ENCODE measurements at regions not wholly inside any gene's neighbourhood (a gene's known extent, or its start where the extent isn't known, plus 50 kb on each side); places are given as distances from the start of the nearest gene placed in this dataset.
"Not testable (repeated sequence)": the region's sequence is repeated elsewhere in the genome, so short reads cannot be mapped to it uniquely, and the experiment has no call there.

DNA sequence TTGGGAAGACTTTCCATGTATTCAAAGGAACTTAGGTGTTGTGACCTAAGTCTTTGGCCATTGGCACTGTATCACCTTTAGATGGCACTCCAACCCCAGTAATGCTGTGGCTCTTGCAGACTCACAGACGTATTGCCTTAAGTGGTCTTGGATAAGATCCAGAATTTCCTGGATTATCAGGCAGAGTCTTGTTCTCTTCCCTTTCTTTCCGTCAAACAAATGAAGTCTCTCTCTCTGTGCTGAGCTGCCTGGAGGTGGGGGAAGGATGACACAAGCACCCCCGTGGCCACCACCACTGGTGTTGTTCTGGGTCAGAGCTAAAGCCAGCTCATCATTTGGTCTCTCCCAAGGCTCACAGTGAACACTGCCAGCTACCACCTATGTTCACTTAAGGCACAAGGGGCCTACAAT lies 789.9 kb upstream of the KIF2B start:
- no peak for DNase-seq
- intact Hi-C loops (cut with DNase I) = no loop called here
- ATAC-seq (ENCODE audit: poor library complexity) = no peak

DNA sequence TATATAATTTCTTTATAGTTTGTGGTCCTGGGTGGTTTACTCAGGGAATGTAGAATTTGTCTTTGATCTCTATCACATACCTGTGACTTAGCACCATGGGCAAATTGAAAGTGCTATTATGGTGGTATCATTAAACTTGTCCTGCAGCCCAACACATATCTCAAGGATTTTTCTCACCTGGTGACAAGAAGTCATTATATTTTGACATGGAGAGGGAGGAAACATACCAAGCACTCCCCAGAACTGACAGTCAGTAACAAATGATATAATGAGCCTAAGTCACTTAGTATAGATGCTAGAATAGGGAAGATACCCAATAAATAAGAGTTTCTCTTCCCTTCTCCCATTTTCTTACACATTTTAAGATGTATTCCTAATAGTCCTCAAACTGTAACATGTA lies 805.5 kb upstream of the KIF2B start:
- no peak for ATAC-seq (ENCODE audit: poor library complexity)

DNA sequence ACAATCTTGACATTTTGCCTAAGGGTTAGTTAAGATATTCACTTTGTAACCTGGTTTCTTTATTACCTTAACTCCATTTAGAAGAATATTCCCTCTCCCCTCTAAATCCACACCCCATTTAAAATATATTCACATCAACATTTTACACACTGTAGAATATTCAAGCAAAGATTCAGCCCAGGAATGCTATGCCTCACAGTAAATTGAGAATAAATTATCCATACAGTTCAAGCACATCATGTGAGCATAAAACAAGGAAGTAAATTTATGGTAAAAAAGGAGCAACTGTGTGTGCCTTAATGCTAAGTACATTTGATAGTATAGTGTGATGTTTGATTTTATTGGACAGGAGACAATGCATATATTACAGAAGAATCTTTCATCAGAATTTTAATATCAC lies 806.6 kb upstream of the KIF2B start:
- intact Hi-C loops (cut with DNase I) = no loop called here
- DNase-seq (no peak), ATAC-seq (ENCODE audit: poor library complexity) (no peak)

More for the DNA sequence above, 805.5 kb upstream of the KIF2B start:
- DNase-seq = no peak
- intact Hi-C loops (cut with DNase I) = no loop called here

DNA sequence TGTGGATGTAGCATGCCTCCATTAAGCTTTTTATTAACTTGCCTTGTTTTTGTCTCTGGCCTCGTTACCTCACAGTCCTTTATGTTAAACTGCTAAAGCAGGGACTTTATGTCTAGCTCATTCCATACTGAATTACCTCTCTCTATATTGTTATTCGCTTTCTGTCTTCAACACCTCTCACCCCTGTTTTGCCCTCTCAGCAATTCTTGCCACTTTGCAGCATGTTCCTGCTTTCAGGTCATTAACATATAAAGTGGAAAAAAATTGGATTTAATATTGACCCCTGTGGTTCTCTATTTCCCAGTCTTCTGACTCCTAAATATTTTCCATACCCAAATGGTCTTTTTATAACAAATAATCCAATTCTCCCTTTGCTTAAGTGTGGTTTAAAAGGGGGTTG lies 810.4 kb upstream of the KIF2B start:
- no peak for DNase-seq
- ATAC-seq (ENCODE audit: poor library complexity) = no peak
- intact Hi-C loops (cut with DNase I) = no loop called here

DNA sequence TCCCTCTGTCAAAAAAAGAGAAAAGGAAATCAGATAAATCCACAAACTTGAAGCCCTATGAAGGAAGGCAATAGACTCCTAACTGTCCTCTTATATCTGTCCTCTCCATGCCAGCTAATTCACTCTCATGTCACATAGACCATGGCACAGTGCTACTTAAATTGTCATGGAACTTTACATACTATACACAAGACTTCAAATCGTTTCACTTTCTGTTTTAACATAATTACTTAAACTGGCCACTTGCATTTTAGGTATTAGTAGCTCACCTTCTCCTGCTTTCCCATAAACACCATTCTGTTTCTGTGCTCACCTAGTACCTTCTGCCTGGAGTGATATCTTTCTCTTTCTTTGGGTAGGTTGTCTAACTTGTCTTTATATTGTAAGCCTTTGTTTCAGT lies 816.7 kb upstream of the KIF2B start:
- DNase-seq (no peak), ATAC-seq (ENCODE audit: poor library complexity) (no peak)
- intact Hi-C loops (cut with DNase I) = no loop called here

DNA sequence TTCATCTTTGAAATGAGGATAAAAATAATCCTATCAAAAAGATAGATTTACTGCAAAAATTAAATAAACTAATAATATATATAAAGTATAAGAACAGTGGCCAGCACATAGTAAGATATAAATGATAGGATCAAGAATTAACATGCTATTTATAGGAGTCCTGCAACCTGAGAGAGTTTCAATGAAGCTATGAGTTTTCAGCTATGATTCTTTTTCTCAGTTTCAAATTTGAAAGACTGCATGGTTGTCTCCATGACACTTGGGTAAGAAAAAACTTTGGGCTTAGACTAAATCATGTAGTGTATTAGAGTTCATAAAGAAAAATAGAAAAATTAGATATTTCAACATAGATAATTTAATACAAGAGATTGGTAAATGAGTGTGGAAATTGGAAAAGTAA lies 817.8 kb upstream of the KIF2B start:
- ATAC-seq (ENCODE audit: poor library complexity) (no peak), DNase-seq (no peak)
- intact Hi-C loops (cut with DNase I) = no loop called here

DNA sequence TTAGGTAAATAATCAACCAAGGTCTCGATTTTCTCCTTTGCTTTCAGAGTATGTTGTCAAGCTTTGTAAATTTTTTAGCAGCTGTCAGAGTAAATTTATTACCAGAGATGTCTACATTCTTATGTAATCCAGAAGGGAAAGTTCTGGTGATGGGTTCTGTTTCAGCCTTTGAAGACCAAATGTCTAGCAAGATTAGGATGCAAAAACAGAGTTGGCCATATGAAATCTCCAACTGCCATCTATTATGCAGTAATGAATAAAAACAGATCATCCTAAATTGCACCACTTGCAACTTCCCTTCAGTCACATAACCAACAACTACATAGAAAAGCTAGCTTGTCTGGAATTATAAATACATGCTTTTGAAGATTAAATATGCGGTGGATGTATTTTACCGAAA lies 826.8 kb upstream of the KIF2B start:
- DNase-seq (no peak), ATAC-seq (ENCODE audit: poor library complexity) (no peak)
- intact Hi-C loops (cut with DNase I) = no loop called here

DNA sequence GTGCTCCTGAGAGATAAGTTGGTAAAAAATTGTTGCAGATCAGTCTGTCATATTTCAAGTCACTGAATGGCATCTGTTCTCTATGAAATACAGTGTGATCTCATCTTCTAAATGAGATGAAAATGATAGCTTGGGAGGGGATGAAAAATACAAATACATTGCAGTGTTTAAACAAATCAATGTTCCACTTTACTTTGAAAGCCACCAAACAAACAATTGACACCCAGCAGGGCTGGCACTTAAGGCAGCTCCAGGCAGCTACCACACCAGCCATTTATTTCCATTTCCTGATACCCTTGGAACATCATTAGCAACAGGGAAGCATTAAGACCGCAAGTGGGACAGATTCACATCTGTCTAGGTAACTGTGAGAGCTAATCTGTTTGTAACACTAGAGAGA lies 827.6 kb upstream of the KIF2B start:
- intact Hi-C loops (cut with DNase I) = no loop called here
- DNase-seq (no peak), ATAC-seq (ENCODE audit: poor library complexity) (no peak)

DNA sequence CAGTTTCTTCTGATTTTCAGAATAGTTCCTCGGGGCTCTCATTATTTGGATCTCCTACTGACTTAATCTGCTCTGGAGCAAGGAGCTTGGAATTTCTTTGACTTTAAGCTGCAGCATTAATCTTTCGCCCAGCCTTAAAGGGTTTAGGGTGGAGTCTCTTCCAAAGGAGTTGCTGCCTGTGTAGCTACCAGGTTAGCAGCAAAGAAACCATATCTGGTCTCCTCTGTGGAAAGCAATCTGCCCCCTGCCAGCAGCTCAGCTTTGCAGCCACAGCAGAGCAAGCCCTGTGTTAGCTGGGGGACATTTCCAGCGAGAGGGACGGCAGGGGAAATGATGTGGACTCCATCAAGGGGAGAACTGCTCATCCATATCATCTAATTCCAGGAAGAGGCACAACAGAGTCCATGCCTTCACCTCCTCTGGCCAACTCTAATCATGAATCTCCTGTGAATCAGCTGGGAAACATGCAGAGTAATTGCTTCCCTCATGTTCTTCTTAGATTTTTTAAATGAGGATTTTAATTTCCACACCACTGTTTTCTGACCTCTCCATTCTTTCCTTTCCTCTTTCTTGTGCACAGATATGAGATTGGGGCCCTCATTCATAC lies 827.6 kb upstream of the CA10 start:
- intact Hi-C loops (cut with DNase I) = no loop called here
- ATAC-seq (ENCODE audit: poor library complexity) (no peak), DNase-seq (no peak)

DNA sequence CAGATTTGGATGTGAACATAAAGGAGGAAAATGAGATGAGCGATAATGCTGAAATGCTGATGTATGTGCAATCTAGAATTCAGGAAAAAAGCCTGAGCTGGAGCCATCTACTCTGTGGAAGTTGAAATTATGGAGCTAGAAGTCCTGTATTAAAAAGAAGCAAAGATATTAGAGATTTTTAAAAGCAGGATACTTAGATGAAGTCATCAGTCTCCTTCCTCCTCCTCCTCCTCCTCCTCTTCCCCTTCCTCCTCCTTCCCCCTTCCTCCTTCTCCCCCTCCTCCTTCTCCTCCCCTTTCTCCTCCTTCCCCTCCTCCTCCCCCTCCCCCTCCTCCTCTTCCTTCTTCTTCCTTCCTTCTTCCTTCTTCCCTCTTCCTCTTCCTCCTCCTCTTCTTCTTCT lies 823.8 kb upstream of the CA10 start:
- ATAC-seq (ENCODE audit: poor library complexity) (no peak), DNase-seq (no peak)
- intact Hi-C loops (cut with DNase I) = no loop called here

DNA sequence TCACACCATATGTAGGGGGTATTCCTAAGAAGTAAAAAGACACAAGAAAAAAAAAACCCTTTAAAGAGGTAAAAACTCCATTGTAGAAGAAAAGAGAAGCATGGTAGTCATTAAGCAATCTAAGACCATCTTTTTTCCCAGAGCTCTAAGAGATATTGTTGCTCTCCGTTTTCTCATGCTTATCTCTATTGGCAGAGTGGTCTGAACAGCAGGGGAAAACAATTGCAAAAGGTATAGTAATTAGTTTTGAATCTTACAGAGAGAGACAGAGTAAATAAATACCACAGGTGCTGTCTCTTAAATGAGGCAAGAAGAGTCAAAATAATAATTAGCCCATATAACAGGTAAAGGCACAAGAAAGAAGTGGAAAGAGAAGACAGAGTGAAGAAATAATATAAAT lies 821.4 kb upstream of the CA10 start:
- DNase-seq = no peak
- no peak for ATAC-seq (ENCODE audit: poor library complexity)
- intact Hi-C loops (cut with DNase I) = no loop called here

DNA sequence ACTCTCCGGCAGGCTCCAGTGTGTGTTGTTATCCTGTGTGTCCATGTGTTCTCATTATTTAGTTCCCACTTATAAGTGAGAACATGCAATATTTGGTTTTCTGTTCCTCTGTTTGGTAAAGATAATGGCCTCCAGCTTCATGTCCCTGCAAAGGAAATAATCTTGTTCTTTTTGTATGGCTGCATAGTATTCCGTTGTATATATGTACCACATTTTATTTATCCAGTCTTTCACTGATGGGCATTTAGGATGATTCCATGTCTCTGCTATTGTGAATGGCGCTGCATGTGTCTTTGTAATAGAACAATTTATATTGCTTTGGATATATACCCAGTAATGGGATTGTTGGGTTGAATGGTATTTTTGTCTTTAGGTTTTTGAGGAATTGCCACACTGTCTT lies 807.3 kb upstream of the CA10 start:
- DNase-seq (no peak), ATAC-seq (ENCODE audit: poor library complexity) (no peak)
- intact Hi-C loops (cut with DNase I) = no loop called here

DNA sequence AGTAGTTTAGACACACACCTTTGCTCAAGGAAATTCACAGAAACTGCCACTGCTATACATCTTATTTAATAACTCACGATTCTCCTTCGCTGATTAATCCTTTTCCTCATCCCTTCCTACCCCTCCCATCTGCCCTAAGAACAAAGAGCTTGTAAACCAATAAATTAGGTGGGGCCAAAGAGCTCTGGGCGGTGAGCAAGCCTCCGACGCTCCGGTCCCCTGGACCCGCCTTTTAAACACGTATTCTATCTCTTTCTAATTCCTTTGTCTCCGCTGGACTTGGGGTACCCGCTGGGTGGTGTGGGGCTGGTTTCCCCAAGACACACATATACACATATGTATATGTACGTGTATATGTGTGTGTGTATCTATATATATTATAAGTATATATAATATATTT lies 803.2 kb upstream of the CA10 start:
- intact Hi-C loops (cut with DNase I); ATAC-seq (ENCODE audit: poor library complexity); DNase-seq: not testable (repeated sequence)

DNA sequence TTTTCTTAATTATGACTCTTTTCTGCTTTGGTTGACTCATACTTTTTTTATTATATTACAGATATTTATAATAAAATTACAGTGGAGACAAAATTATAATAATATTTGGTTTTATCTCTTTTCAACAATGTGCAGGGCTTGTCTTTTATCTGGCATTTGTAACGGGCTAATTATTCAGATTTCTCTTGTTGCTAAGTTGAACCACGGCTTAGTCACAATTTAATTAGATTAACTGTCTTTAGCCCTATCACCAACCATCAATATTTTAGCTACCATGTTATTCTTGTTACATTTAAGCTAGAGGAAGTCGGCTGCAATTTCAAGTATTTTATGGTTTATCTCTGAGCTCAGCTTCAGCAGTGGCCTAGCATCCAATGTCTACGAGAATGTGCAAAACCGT lies 798.9 kb upstream of the CA10 start:
- ATAC-seq (ENCODE audit: poor library complexity) (no peak), DNase-seq (no peak)
- intact Hi-C loops (cut with DNase I) = no loop called here

DNA sequence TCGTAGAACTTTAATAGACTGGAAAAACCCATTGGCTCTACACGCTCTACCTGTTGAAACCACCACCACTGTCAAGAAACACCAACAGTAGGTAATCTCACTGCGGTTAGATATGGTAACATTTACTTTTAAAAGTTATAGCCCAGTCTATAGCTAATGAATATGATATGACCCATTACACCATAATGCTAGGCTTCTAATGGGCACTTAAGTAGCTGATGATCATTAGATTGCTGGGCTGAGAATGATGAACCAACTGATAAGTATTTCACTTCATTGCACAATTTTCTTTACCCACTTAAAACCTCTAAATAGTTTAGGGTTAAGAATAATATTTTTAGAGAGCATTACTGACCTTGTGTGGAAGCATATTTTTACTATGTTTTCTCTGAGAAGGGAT lies 788.9 kb upstream of the CA10 start:
- ATAC-seq (ENCODE audit: poor library complexity) (no peak), DNase-seq (no peak)
- intact Hi-C loops (cut with DNase I) = no loop called here

DNA sequence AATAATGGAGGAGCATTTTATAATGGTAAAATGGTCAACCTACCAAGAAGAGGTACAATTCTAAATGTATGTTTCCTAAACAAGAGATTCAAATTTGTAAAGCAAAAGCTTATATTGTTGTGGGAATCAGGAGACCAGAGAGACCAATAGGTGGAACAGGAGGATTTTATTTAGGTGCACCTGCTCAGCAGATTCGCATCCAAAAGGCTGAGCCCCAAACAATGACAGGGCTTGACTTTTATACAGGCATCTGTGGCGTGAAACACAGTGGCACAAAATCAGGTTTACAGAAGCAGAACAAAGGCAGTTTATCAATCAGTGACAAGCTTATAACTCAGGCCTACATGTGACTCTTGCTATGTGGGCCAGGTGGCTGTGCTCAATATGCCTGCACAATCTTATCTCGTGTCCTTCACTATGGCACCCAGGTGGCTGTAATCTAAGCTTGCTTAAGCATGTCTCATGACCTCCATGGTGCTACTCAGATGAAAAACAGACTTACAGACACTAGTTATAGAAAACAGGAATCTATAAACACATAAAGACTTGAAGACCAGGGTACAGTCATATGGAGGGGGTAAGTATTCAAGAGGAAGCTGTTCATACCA lies 780.2 kb upstream of the CA10 start:
- DNase-seq (no peak), ATAC-seq (ENCODE audit: poor library complexity) (no peak)
- intact Hi-C loops (cut with DNase I) = no loop called here

DNA sequence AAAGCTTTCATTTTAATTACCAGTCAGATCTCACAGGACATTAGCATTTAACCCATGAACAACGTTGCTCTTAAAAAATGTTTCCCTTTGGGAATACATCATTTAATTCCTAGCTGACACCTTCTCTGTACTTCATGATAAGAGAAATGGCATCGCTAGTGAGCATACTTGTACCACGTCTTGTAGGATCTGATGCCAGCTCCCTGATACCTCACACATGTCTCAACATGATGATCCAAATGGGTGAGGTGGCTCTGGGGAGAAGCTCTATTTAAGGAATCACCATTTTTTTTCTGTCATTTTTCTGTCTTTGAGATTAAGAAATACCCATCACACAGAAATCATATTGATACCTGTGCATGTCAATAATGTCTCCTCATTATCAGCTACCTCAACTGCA lies 772.1 kb upstream of the CA10 start:
- DNase-seq (no peak), ATAC-seq (ENCODE audit: poor library complexity) (no peak)
- intact Hi-C loops (cut with DNase I) = no loop called here

DNA sequence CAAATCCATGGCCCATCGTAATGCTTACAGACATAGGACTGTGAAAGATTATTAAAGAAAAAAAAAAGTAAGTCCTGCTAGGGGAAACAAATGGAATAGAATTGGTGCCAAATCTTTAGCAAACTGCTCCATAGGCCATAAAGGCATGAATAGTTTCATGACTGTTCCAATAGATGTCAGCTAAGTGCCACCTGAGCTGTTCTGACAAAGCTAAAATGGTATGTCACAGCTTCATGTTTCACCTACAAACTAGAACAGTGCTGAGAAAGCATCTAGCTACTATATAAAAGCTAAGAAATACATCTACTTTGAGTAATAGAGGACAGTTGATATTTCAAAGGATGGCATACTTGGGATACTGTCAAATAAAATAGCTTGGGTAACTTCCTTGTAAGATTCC lies 771.6 kb upstream of the CA10 start:
- ATAC-seq (ENCODE audit: poor library complexity) = no peak
- no peak for DNase-seq
- intact Hi-C loops (cut with DNase I) = no loop called here

DNA sequence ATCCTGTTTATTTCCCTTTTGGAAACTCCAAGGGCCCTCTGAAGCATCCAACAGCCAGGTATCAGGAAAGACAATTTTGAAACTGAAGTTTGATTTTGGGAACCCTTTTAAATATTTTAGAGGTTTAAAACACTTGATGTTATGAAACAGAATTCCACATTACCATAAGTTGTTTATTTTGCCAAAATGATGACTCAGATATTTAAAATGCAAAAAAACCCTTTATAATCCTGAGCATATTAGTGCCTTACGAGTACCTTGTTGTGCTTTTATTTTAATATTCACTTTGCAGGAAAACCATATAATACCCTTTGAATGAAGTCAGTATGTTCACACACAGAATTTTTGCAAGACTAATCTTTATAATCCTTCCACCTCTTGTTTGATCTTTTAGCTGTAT lies 765.1 kb upstream of the CA10 start:
- DNase-seq (no peak), ATAC-seq (ENCODE audit: poor library complexity) (no peak)
- intact Hi-C loops (cut with DNase I) = no loop called here

DNA sequence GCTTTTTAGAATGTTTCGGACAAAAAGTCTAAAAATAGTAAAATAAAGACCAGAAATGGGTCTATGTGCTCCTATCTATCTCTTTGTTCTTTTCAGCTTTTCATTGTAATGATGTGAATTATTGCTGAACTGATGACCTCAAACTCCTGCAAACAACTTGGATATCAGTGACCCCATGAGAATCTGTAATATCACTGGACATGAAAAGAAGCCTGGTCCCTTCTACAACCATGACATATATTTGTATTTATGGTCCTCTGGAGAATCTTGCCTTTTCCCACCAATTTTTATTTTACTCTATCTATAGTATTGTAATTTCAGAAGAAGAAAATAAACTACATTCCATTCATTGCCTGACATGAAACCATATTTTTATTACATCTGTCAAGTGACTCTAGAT lies 740.7 kb upstream of the CA10 start:
- no peak for ATAC-seq (ENCODE audit: poor library complexity)
- intact Hi-C loops (cut with DNase I) = no loop called here
- no peak for DNase-seq

DNA sequence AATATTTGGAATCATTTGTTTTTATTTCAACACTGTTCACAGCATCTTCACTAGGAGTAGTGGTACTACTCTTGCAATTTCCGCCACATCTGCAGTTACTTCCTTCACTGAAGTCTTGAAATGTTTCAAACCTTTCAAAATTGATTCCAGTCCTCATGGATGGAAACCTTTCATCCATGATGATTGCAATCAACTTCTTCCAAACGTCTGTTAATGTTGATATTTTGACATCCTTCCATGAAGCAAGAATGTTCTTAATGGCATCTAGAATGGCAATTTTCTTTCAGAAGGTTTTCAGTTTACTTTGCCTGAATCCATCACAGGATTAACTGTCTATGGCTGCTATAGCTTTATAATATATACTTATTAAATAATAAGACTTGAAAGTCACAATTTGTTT lies 736.8 kb upstream of the CA10 start:
- no peak for DNase-seq
- ATAC-seq (ENCODE audit: poor library complexity) = no peak
- intact Hi-C loops (cut with DNase I) = no loop called here
